Stimulated activated naive B cell treated with anti-CD40 and anti-IgM and Interleukin-4, amounts not matched to agents 10 μg/mL and 1 μg/mL and 100 μg/mL, for 72 hours (primary cell): ENCODE measurements at regions not wholly inside any gene's neighbourhood (a gene's known extent, or its start where the extent isn't known, plus 50 kb on each side); places are given as distances from the start of the nearest gene placed in this dataset.
A peak's percentile ranks its signal among the peaks of the same experiment; 100 is the strongest.

Experiments used
- ATAC-seq, 2 donors: fragments of 150-1000 bp; cut with Tn5 transposase; replicated peaks; 2 replicates each; pipeline ENCODE4 v1.10.0; 2021; ENCODE audit warnings: moderate library complexity in 1 of 2
- DNase-seq: peaks from one replicate; pipeline ENCODE4 v3.0.0; 2021
- H3K27ac Mint-ChIP-seq: one replicate; pipeline ENCODE4 v1.8.0; 2022; ENCODE audit warnings: mild to moderate bottlenecking, mixed read lengths
- H3K27me3 Mint-ChIP-seq, 2 donors: one replicate each; pipeline ENCODE4 v1.8.0; 2022; ENCODE audit warnings: mixed read lengths in 2 of 2
- H3K36me3 Mint-ChIP-seq, 2 donors: one replicate each; pipeline ENCODE4 v1.8.0; 2022; ENCODE audit warnings: mixed read lengths in 2 of 2, mild to moderate bottlenecking in 1 of 2
- H3K4me1 Mint-ChIP-seq, 2 donors: one replicate each; pipeline ENCODE4 v1.8.0; 2022; ENCODE audit warnings: mixed read lengths in 2 of 2, mild to moderate bottlenecking in 1 of 2
- H3K4me3 Mint-ChIP-seq, 2 donors: one replicate each; pipeline ENCODE4 v1.8.0; 2022; ENCODE audit warnings: mild to moderate bottlenecking in 2 of 2, mixed read lengths in 2 of 2, moderate library complexity in 1 of 2
- H3K9me3 Mint-ChIP-seq, 2 donors: one replicate each; pipeline ENCODE4 v1.8.0; 2022; ENCODE audit warnings: mixed read lengths in 2 of 2, mild to moderate bottlenecking in 1 of 2

GRCh38 chr6:14310960-14311359, 193.4 kb downstream of the CD83 start:
- peaks cover 59 to 81% of the 10 kb centered on the region in 2 donors for H3K4me1 Mint-ChIP-seq
- ATAC-seq = no peak
- H3K27me3 Mint-ChIP-seq = no peaks in the 10 kb centered on the region
- no peak for DNase-seq
- peaks cover 6 to 12% of the 10 kb centered on the region in 2 donors for H3K9me3 Mint-ChIP-seq
- no peak overlapping the region for H3K4me3 Mint-ChIP-seq
- peak overlapping the region; percentile 99 for H3K27ac Mint-ChIP-seq
- peaks cover 12 to 47% of the 10 kb centered on the region in 2 donors for H3K36me3 Mint-ChIP-seq

- peaks cover 68 to 81% of the 10 kb centered on the region in 2 donors for H3K4me1 Mint-ChIP-seq
- H3K9me3 Mint-ChIP-seq = peaks cover 6 to 12% of the 10 kb centered on the region in 2 donors
- peak overlapping the region; percentile 99 for H3K27ac Mint-ChIP-seq
- ATAC-seq (peak; percentile 72 to 75), DNase-seq (peak; percentile 24)
- H3K27me3 Mint-ChIP-seq = no peaks in the 10 kb centered on the region
- no peak overlapping the region for H3K4me3 Mint-ChIP-seq
- H3K36me3 Mint-ChIP-seq = peaks cover 7 to 52% of the 10 kb centered on the region in 2 donors
Observed at GRCh38 chr6:14312587-14312986, 195.0 kb downstream of the CD83 start.

GRCh38 chr6:14313248-14313647, 195.7 kb downstream of the CD83 start:
- DNase-seq (peak; percentile 76), ATAC-seq (peak; percentile 83 to 86)
- Mint-ChIP-seq H3K27ac (peak overlapping the region; percentile 99), H3K9me3 (peaks cover 6 to 12% of the 10 kb centered on the region in 2 donors), H3K27me3 (no peaks in the 10 kb centered on the region), H3K4me3 (peak overlapping the region; percentile 7 to 56), H3K4me1 (peaks cover 70 to 81% of the 10 kb centered on the region in 2 donors), H3K36me3 (peaks cover 10 to 53% of the 10 kb centered on the region in 2 donors)

GRCh38 chr6:14315353-14315752, 197.8 kb downstream of the CD83 start:
- Mint-ChIP-seq H3K27me3 (no peaks in the 10 kb centered on the region), H3K4me3 (peak overlapping the region; percentile 31 to 41), H3K9me3 (peaks cover 6 to 12% of the 10 kb centered on the region in 2 donors), H3K27ac (peak overlapping the region; percentile 99), H3K36me3 (peaks cover 12 to 60% of the 10 kb centered on the region in 2 donors), H3K4me1 (peaks cover 63 to 82% of the 10 kb centered on the region in 2 donors)
- DNase-seq (no peak), ATAC-seq (no peak)

GRCh38 chr6:14316651-14317386, 199.2 kb downstream of the CD83 start:
- Mint-ChIP-seq H3K4me1 (peaks cover 52 to 72% of the 10 kb centered on the region in 2 donors), H3K27ac (peak overlapping the region; percentile 99), H3K27me3 (no peaks in the 10 kb centered on the region), H3K4me3 (no peak overlapping the region), H3K36me3 (peaks cover 8 to 47% of the 10 kb centered on the region in 2 donors), H3K9me3 (peaks cover 4 to 7% of the 10 kb centered on the region in 2 donors)
- no peak for ATAC-seq
- DNase-seq = peak; percentile 23

GRCh38 chr6:14317387-14317970, 199.9 kb downstream of the CD83 start:
- peaks cover 8 to 46% of the 10 kb centered on the region in 2 donors for H3K36me3 Mint-ChIP-seq
- H3K4me3 Mint-ChIP-seq = no peak overlapping the region
- peaks cover 3 to 4% of the 10 kb centered on the region in 2 donors for H3K9me3 Mint-ChIP-seq
- H3K27me3 Mint-ChIP-seq = no peaks in the 10 kb centered on the region
- ATAC-seq (no peak), DNase-seq (no peak)
- H3K27ac Mint-ChIP-seq = peak overlapping the region; percentile 99
- peaks cover 48 to 72% of the 10 kb centered on the region in 2 donors for H3K4me1 Mint-ChIP-seq

- Mint-ChIP-seq H3K36me3 (peaks cover 6 to 41% of the 10 kb centered on the region in 2 donors), H3K4me3 (no peak overlapping the region), H3K4me1 (peaks cover 39 to 66% of the 10 kb centered on the region in 2 donors), H3K27me3 (no peaks in the 10 kb centered on the region), H3K27ac (no peak overlapping the region), H3K9me3 (peaks cover 0 to under 1% of the 10 kb centered on the region in 2 donors)
- DNase-seq = no peak
- ATAC-seq = no peak
Observed at GRCh38 chr6:14320332-14320731, 202.8 kb downstream of the CD83 start.

- no peak overlapping the region for H3K27ac Mint-ChIP-seq
- H3K9me3 Mint-ChIP-seq = no peaks in the 10 kb centered on the region
Observed at GRCh38 chr6:14321992-14322772, 204.6 kb downstream of the CD83 start.

GRCh38 chr6:14322841-14323240, 205.3 kb downstream of the CD83 start:
- H3K9me3 Mint-ChIP-seq = no peaks in the 10 kb centered on the region
- ATAC-seq (no peak), DNase-seq (no peak)
- H3K27me3 Mint-ChIP-seq = no peaks in the 10 kb centered on the region
- H3K36me3 Mint-ChIP-seq = peaks cover 9 to 23% of the 10 kb centered on the region in 2 donors
- no peak overlapping the region for H3K27ac Mint-ChIP-seq
- H3K4me1 Mint-ChIP-seq = peaks cover 21 to 49% of the 10 kb centered on the region in 2 donors
- H3K4me3 Mint-ChIP-seq = no peak overlapping the region

More at GRCh38 chr6:14321992-14322772, 204.6 kb downstream of the CD83 start:
- Mint-ChIP-seq H3K4me3 (no peak overlapping the region), H3K36me3 (peaks cover 8 to 27% of the 10 kb centered on the region in 2 donors), H3K4me1 (peaks cover 26 to 56% of the 10 kb centered on the region in 2 donors), H3K27me3 (no peaks in the 10 kb centered on the region)
- DNase-seq (no peak), ATAC-seq (no peak)

GRCh38 chr6:14326774-14327173, 209.2 kb downstream of the CD83 start:
- Mint-ChIP-seq H3K27me3 (no peaks in the 10 kb centered on the region), H3K9me3 (no peaks in the 10 kb centered on the region), H3K4me1 (peaks cover 15 to 37% of the 10 kb centered on the region in 2 donors), H3K27ac (no peak overlapping the region), H3K4me3 (no peak overlapping the region), H3K36me3 (peaks cover 8 to 22% of the 10 kb centered on the region in 2 donors)
- ATAC-seq (peak in 1 of 2 donors; percentile 31), DNase-seq (no peak)

- Mint-ChIP-seq H3K27ac (no peak overlapping the region), H3K9me3 (peaks cover 0 to 2% of the 10 kb centered on the region in 2 donors), H3K4me3 (no peak overlapping the region), H3K27me3 (no peaks in the 10 kb centered on the region), H3K36me3 (peaks cover 14 to 24% of the 10 kb centered on the region in 2 donors), H3K4me1 (peaks cover 9 to 24% of the 10 kb centered on the region in 2 donors)
- no peak for DNase-seq
- ATAC-seq = no peak
Observed at GRCh38 chr6:14328163-14328562, 210.6 kb downstream of the CD83 start.

GRCh38 chr6:14333556-14334305, 216.2 kb downstream of the CD83 start:
- H3K36me3 Mint-ChIP-seq = peaks cover 18 to 42% of the 10 kb centered on the region in 2 donors
- peaks cover 3 to 8% of the 10 kb centered on the region in 2 donors for H3K4me1 Mint-ChIP-seq
- DNase-seq = no peak
- no peak for ATAC-seq
- no peak overlapping the region for H3K27ac Mint-ChIP-seq
- H3K4me3 Mint-ChIP-seq = no peak overlapping the region
- no peaks in the 10 kb centered on the region for H3K27me3 Mint-ChIP-seq
- H3K9me3 Mint-ChIP-seq = peaks cover 0 to 2% of the 10 kb centered on the region in 2 donors

GRCh38 chr6:14335071-14335470, 217.5 kb downstream of the CD83 start:
- peaks cover 11 to 21% of the 10 kb centered on the region in 2 donors for H3K4me1 Mint-ChIP-seq
- H3K4me3 Mint-ChIP-seq = no peak overlapping the region
- no peaks in the 10 kb centered on the region for H3K27me3 Mint-ChIP-seq
- DNase-seq (no peak), ATAC-seq (no peak)
- peaks cover 13 to 33% of the 10 kb centered on the region in 2 donors for H3K36me3 Mint-ChIP-seq
- H3K9me3 Mint-ChIP-seq = peaks cover 0 to 2% of the 10 kb centered on the region in 2 donors
- H3K27ac Mint-ChIP-seq = no peak overlapping the region
